Nephron (organoid): ENCODE measurements at regions not wholly inside any gene's neighbourhood (a gene's known extent, or its start where the extent isn't known, plus 50 kb on each side); places are given as distances from the start of the nearest gene placed in this dataset.
A peak's percentile ranks its signal among the peaks of the same experiment; 100 is the strongest.

Source experiments
- H3K27ac Mint-ChIP-seq, 3 experiments: 2 replicates each; pipeline ENCODE4 v1.8.0; 2020; ENCODE audit warnings: mixed read lengths in 3 of 3, mild to moderate bottlenecking in 2 of 3, moderate library complexity in 1 of 3
- H3K27me3 Mint-ChIP-seq: 2 replicates; pipeline ENCODE4 v1.8.0; 2021; ENCODE audit warnings: low read depth, mild to moderate bottlenecking, moderate library complexity, mixed read lengths
- H3K36me3 Mint-ChIP-seq: 2 replicates; pipeline ENCODE4 v1.8.0; 2020; ENCODE audit warnings: low read depth, mixed read lengths
- H3K4me1 Mint-ChIP-seq: 2 replicates; pipeline ENCODE4 v1.8.0; 2020; ENCODE audit warnings: mixed read lengths
- H3K4me3 Mint-ChIP-seq, 3 experiments: 2 replicates each; pipeline ENCODE4 v1.8.0; 2020; ENCODE audit warnings: mild to moderate bottlenecking in 3 of 3, mixed read lengths in 3 of 3, moderate library complexity in 2 of 3
- H3K9me3 Mint-ChIP-seq: 2 replicates; pipeline ENCODE4 v1.8.0; 2020; ENCODE audit warnings: mixed read lengths
- TF ChIP-seq, protein P1 (sequence below), 3 experiments: fragments of 200-600 bp; sonication (generic); IDR thresholded peaks; one replicate each; pipeline ENCODE4 v1.5.0; 2021; ENCODE audit warnings: antibody characterized with exemption in 3 of 3; ENCODE audit not compliant: unreplicated experiment in 3 of 3

GRCh38 chr14:65231286-65231980 is 129.1 kb upstream of the MAX start:
- no peaks in the 10 kb centered on the region for H3K36me3 Mint-ChIP-seq
- peak overlapping the region; percentile 80 to 85 (median 84) for H3K27ac Mint-ChIP-seq
- H3K9me3 Mint-ChIP-seq: peaks cover 9% of the 10 kb centered on the region
- peaks cover 30% of the 10 kb centered on the region for H3K4me1 Mint-ChIP-seq
- H3K4me3 Mint-ChIP-seq: no peak overlapping the region
- peaks cover 5% of the 10 kb centered on the region for H3K27me3 Mint-ChIP-seq
- TF ChIP-seq, protein P1, sequence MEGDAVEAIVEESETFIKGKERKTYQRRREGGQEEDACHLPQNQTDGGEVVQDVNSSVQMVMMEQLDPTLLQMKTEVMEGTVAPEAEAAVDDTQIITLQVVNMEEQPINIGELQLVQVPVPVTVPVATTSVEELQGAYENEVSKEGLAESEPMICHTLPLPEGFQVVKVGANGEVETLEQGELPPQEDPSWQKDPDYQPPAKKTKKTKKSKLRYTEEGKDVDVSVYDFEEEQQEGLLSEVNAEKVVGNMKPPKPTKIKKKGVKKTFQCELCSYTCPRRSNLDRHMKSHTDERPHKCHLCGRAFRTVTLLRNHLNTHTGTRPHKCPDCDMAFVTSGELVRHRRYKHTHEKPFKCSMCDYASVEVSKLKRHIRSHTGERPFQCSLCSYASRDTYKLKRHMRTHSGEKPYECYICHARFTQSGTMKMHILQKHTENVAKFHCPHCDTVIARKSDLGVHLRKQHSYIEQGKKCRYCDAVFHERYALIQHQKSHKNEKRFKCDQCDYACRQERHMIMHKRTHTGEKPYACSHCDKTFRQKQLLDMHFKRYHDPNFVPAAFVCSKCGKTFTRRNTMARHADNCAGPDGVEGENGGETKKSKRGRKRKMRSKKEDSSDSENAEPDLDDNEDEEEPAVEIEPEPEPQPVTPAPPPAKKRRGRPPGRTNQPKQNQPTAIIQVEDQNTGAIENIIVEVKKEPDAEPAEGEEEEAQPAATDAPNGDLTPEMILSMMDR (IDR thresholded peaks at IDR 0.05; ENCODE audit: unreplicated experiment in 3 of 3): no peak

- peaks cover 9% of the 10 kb centered on the region for H3K9me3 Mint-ChIP-seq
- H3K27me3 Mint-ChIP-seq: peaks cover 5% of the 10 kb centered on the region
- peaks cover 13% of the 10 kb centered on the region for H3K4me1 Mint-ChIP-seq
- no peak overlapping the region for H3K27ac Mint-ChIP-seq
- TF ChIP-seq, protein P1 (IDR thresholded peaks at IDR 0.05; ENCODE audit: unreplicated experiment in 3 of 3): no peak
- H3K36me3 Mint-ChIP-seq: no peaks in the 10 kb centered on the region
- no peak overlapping the region for H3K4me3 Mint-ChIP-seq
Observed at GRCh38 chr14:65234752-65235361, 132.5 kb upstream of the MAX start.

DNA sequence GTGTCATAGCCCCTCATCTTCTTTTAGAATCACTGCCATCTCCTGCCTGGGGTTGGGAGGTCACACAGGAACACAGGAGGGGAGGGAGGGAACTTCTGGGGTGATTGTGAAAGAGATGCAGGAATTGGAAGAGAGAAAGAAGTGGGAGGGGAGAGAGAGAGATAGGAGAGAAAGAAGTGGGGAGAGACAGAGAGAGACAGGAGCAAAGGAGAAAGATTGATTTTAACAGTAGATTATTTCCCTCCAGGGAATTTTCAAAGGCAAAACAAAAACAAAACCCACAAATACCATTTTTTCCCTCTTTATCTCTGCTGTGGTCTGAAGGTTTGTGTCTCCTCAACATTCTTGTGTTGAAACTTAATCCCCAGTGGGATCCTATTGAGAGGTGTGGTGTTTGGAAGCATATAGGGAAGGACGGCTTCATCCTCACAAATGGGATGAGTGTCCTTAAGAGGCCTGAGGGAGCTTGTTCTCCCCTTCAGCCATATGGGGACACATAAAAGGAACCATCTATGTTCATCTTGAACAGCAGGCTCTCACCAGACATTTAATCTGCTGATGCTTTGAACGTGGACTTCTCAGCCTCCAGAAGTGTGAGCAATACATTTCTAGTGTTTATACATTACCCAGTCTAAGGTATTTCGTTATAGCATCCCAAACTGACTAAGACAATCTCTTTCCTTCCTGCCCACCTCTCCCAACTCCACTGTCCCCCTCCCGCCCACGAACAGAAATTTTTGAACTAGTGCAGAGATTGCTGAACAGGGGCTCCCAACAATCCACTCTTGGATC is 134.9 kb upstream of the MAX start:
- Mint-ChIP-seq H3K36me3 (no peaks in the 10 kb centered on the region), H3K9me3 (peaks cover 9% of the 10 kb centered on the region), H3K4me1 (no peaks in the 10 kb centered on the region), H3K27ac (no peak overlapping the region), H3K4me3 (no peak overlapping the region), H3K27me3 (peaks cover 5% of the 10 kb centered on the region)
- TF ChIP-seq, protein P1 (IDR thresholded peaks at IDR 0.05; ENCODE audit: unreplicated experiment in 3 of 3): no peak

DNA sequence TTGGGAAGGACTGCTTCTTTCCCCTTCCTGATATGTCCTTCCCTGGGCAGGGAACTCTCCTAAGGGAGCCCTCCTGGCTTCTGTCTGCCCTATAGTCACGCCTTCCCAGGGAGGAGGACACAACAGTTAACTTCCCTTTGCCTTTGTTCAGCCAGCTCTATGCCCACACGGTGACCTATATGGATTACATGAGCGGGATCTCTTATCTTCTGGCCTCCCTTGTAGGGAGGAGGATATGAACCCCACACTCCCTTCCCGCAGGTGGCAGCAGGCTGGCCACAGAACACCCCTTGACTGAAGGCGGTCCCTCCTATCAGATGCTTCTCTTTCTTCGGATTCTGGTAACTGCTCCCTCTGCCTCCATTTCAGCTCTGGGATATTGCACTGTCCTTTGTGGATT is 135.6 kb upstream of the MAX start:
- Mint-ChIP-seq H3K4me3 (no peak overlapping the region), H3K9me3 (peaks cover 9% of the 10 kb centered on the region), H3K4me1 (no peaks in the 10 kb centered on the region), H3K27ac (no peak overlapping the region), H3K36me3 (no peaks in the 10 kb centered on the region), H3K27me3 (peaks cover 5% of the 10 kb centered on the region)
- TF ChIP-seq, protein P1 (IDR thresholded peaks at IDR 0.05; ENCODE audit: unreplicated experiment in 3 of 3): no peak

DNA sequence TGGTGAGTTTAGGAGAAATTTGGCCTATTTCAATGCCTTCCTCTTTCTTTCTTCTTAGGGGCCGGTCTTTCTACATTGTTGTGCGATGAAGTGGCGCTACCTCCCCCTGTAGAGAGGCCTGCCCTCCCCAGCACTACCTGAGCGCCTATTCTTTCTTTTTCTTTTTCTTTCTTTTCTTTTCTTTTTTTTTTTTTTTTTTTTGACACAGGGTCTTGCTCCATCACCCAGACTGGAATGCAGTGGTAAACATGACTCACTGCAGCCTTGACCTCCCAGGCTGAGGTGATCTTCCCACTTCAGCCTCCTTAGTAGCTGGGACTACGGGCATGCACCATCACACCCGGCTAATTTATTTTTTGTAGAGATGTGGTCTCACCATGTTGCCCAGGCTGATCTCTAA is 136.1 kb upstream of the MAX start:
- Mint-ChIP-seq H3K36me3 (no peaks in the 10 kb centered on the region), H3K27me3 (peaks cover 5% of the 10 kb centered on the region), H3K9me3 (peaks cover 9% of the 10 kb centered on the region), H3K27ac (no peak overlapping the region), H3K4me3 (no peak overlapping the region), H3K4me1 (no peaks in the 10 kb centered on the region)
- TF ChIP-seq, protein P1 (IDR thresholded peaks at IDR 0.05; ENCODE audit: unreplicated experiment in 3 of 3): no peak
